ENCODE measurements at regions not wholly inside any gene's neighbourhood (a gene's known extent, or its start where the extent isn't known, plus 50 kb on each side); places are given as distances from the start of the nearest gene placed in this dataset.

GRCh38 chr20:8946036-8946940, 122.6 kb upstream of the PLCB4 start:
- no peaks in the 10 kb centered on the region for H3K9me3 ChIP-seq (ENCODE audit: insufficient read depth, low read depth, low read length)
- no peak overlapping the region for H2BK5ac ChIP-seq (ENCODE audit: low read depth, low read length, poor library complexity)
- no peak overlapping the region for H2AFZ ChIP-seq (ENCODE audit: insufficient read depth, low read length, poor library complexity)
- no CpG with 5 or more reads among the region's 6 CpGs for WGBS (ENCODE audit: extremely low coverage, insufficient coverage, insufficient read length)
- DNase-seq = no peak
- H3K14ac ChIP-seq (ENCODE audit: low read length) = no peak overlapping the region
- no peaks in the 10 kb centered on the region for H3K79me1 ChIP-seq (ENCODE audit: low read length)
- H2BK120ac ChIP-seq (ENCODE audit: insufficient read depth, low read length, poor library complexity) = no peak overlapping the region
- H4K8ac ChIP-seq (ENCODE audit: low read depth, low read length) = no peak overlapping the region
- no peak overlapping the region for H3K23ac ChIP-seq (ENCODE audit: low read length)
- H3K9ac ChIP-seq (ENCODE audit: low read length) = no peak overlapping the region
- no peak overlapping the region for H2AK5ac ChIP-seq (ENCODE audit: low read length)
- no peak overlapping the region for H3K27ac ChIP-seq (ENCODE audit: low read depth, low read length)
- H4K91ac ChIP-seq (ENCODE audit: low read depth, low read length) = no peak overlapping the region
- no peaks in the 10 kb centered on the region for H3K36me3 ChIP-seq (ENCODE audit: control insufficient read depth in 1 of 2, insufficient read depth in 2 of 2, low read length in 2 of 2)
- no peaks in the 10 kb centered on the region for H3K4me1 ChIP-seq (ENCODE audit: control insufficient read depth in 1 of 2, insufficient read depth in 2 of 2, low read length in 2 of 2)
- H4K12ac ChIP-seq (ENCODE audit: low read depth, low read length) = no peak overlapping the region
- no peak overlapping the region for H3K4ac ChIP-seq (ENCODE audit: low read depth, low read length)
- no peak overlapping the region for H2BK12ac ChIP-seq (ENCODE audit: low read length)
- no peaks in the 10 kb centered on the region for H3K79me2 ChIP-seq (ENCODE audit: control insufficient read depth, insufficient read depth, low read length, poor library complexity)
- H3K4me2 ChIP-seq (ENCODE audit: low read length) = no peak overlapping the region
- H3K27me3 ChIP-seq (ENCODE audit: insufficient read depth, low read length) = no peaks in the 10 kb centered on the region
- H3K4me3 ChIP-seq (ENCODE audit: low read depth, low read length) = no peak overlapping the region
- no peak overlapping the region for H3K18ac ChIP-seq (ENCODE audit: low read length)

GRCh38 chr20:8948442-8949020, 120.4 kb upstream of the PLCB4 start:
- H3K14ac ChIP-seq (ENCODE audit: low read length) = no peak overlapping the region
- H3K23ac ChIP-seq (ENCODE audit: low read length) = no peak overlapping the region
- H2AFZ ChIP-seq (ENCODE audit: insufficient read depth, low read length, poor library complexity) = no peak overlapping the region
- no peaks in the 10 kb centered on the region for H3K36me3 ChIP-seq (ENCODE audit: control insufficient read depth in 1 of 2, insufficient read depth in 2 of 2, low read length in 2 of 2)
- H2BK5ac ChIP-seq (ENCODE audit: low read depth, low read length, poor library complexity) = no peak overlapping the region
- H4K8ac ChIP-seq (ENCODE audit: low read depth, low read length) = no peak overlapping the region
- no peak overlapping the region for H3K4me3 ChIP-seq (ENCODE audit: low read depth, low read length)
- no peak for DNase-seq
- no peak overlapping the region for H4K91ac ChIP-seq (ENCODE audit: low read depth, low read length)
- H3K79me1 ChIP-seq (ENCODE audit: low read length) = no peaks in the 10 kb centered on the region
- H3K79me2 ChIP-seq (ENCODE audit: control insufficient read depth, insufficient read depth, low read length, poor library complexity) = no peaks in the 10 kb centered on the region
- no peak overlapping the region for H3K9ac ChIP-seq (ENCODE audit: low read length)
- no peak overlapping the region for H2BK12ac ChIP-seq (ENCODE audit: low read length)
- no peak overlapping the region for H3K4ac ChIP-seq (ENCODE audit: low read depth, low read length)
- no peaks in the 10 kb centered on the region for H3K4me1 ChIP-seq (ENCODE audit: control insufficient read depth in 1 of 2, insufficient read depth in 2 of 2, low read length in 2 of 2)
- no peak overlapping the region for H2AK5ac ChIP-seq (ENCODE audit: low read length)
- no peak overlapping the region for H2BK120ac ChIP-seq (ENCODE audit: insufficient read depth, low read length, poor library complexity)
- no peaks in the 10 kb centered on the region for H3K9me3 ChIP-seq (ENCODE audit: insufficient read depth, low read depth, low read length)
- H3K27me3 ChIP-seq (ENCODE audit: insufficient read depth, low read length) = no peaks in the 10 kb centered on the region
- no peak overlapping the region for H4K12ac ChIP-seq (ENCODE audit: low read depth, low read length)
- H3K18ac ChIP-seq (ENCODE audit: low read length) = no peak overlapping the region
- no peak overlapping the region for H3K27ac ChIP-seq (ENCODE audit: low read depth, low read length)
- no CpG with 5 or more reads among the region's 3 CpGs for WGBS (ENCODE audit: extremely low coverage, insufficient coverage, insufficient read length)
- no peak overlapping the region for H3K4me2 ChIP-seq (ENCODE audit: low read length)

- Histone ChIP-seq H2BK12ac (ENCODE audit: low read length) (no peak overlapping the region), H3K27me3 (ENCODE audit: insufficient read depth, low read length) (no peaks in the 10 kb centered on the region), H3K18ac (ENCODE audit: low read length) (no peak overlapping the region), H3K14ac (ENCODE audit: low read length) (no peak overlapping the region), H3K79me2 (ENCODE audit: control insufficient read depth, insufficient read depth, low read length, poor library complexity) (no peaks in the 10 kb centered on the region), H3K4ac (ENCODE audit: low read depth, low read length) (no peak overlapping the region), H3K36me3 (ENCODE audit: control insufficient read depth in 1 of 2, insufficient read depth in 2 of 2, low read length in 2 of 2) (no peaks in the 10 kb centered on the region), H3K4me1 (ENCODE audit: control insufficient read depth in 1 of 2, insufficient read depth in 2 of 2, low read length in 2 of 2) (no peaks in the 10 kb centered on the region), H3K23ac (ENCODE audit: low read length) (no peak overlapping the region), H2BK120ac (ENCODE audit: insufficient read depth, low read length, poor library complexity) (no peak overlapping the region), H4K12ac (ENCODE audit: low read depth, low read length) (no peak overlapping the region), H3K9ac (ENCODE audit: low read length) (peak overlapping the region; percentile 56), H3K4me3 (ENCODE audit: low read depth, low read length) (no peak overlapping the region), H4K8ac (ENCODE audit: low read depth, low read length) (no peak overlapping the region), H3K9me3 (ENCODE audit: insufficient read depth, low read depth, low read length) (no peaks in the 10 kb centered on the region), H2BK5ac (ENCODE audit: low read depth, low read length, poor library complexity) (no peak overlapping the region), H2AFZ (ENCODE audit: insufficient read depth, low read length, poor library complexity) (no peak overlapping the region), H3K79me1 (ENCODE audit: low read length) (no peaks in the 10 kb centered on the region), H4K91ac (ENCODE audit: low read depth, low read length) (no peak overlapping the region), H3K4me2 (ENCODE audit: low read length) (no peak overlapping the region), H3K27ac (ENCODE audit: low read depth, low read length) (no peak overlapping the region), H2AK5ac (ENCODE audit: low read length) (no peak overlapping the region)
- no CpG with 5 or more reads among the region's 4 CpGs for whole genome bisulfite sequencing (ENCODE audit: extremely low coverage, insufficient coverage, insufficient read length)
- no peak for DNase-seq
Measured at GRCh38 chr20:8951164-8951563, 117.7 kb upstream of the PLCB4 start.

GRCh38 chr20:8952721-8953120, 116.2 kb upstream of the PLCB4 start:
- no peak overlapping the region for H2BK5ac ChIP-seq (ENCODE audit: low read depth, low read length, poor library complexity)
- H2BK120ac ChIP-seq (ENCODE audit: insufficient read depth, low read length, poor library complexity) = no peak overlapping the region
- H3K9ac ChIP-seq (ENCODE audit: low read length) = no peak overlapping the region
- H2AK5ac ChIP-seq (ENCODE audit: low read length) = no peak overlapping the region
- no peak overlapping the region for H4K12ac ChIP-seq (ENCODE audit: low read depth, low read length)
- no peak overlapping the region for H4K8ac ChIP-seq (ENCODE audit: low read depth, low read length)
- no peak overlapping the region for H4K91ac ChIP-seq (ENCODE audit: low read depth, low read length)
- no peak overlapping the region for H3K23ac ChIP-seq (ENCODE audit: low read length)
- no peaks in the 10 kb centered on the region for H3K4me1 ChIP-seq (ENCODE audit: control insufficient read depth in 1 of 2, insufficient read depth in 2 of 2, low read length in 2 of 2)
- H3K14ac ChIP-seq (ENCODE audit: low read length) = no peak overlapping the region
- no peak for DNase-seq
- no peak overlapping the region for H2AFZ ChIP-seq (ENCODE audit: insufficient read depth, low read length, poor library complexity)
- no peak overlapping the region for H3K4ac ChIP-seq (ENCODE audit: low read depth, low read length)
- H3K9me3 ChIP-seq (ENCODE audit: insufficient read depth, low read depth, low read length) = no peaks in the 10 kb centered on the region
- no peaks in the 10 kb centered on the region for H3K79me2 ChIP-seq (ENCODE audit: control insufficient read depth, insufficient read depth, low read length, poor library complexity)
- no peak overlapping the region for H3K4me3 ChIP-seq (ENCODE audit: low read depth, low read length)
- no peaks in the 10 kb centered on the region for H3K79me1 ChIP-seq (ENCODE audit: low read length)
- WGBS (ENCODE audit: extremely low coverage, insufficient coverage, insufficient read length) = no CpG with 5 or more reads among the region's 2 CpGs
- H3K36me3 ChIP-seq (ENCODE audit: control insufficient read depth in 1 of 2, insufficient read depth in 2 of 2, low read length in 2 of 2) = no peaks in the 10 kb centered on the region
- no peak overlapping the region for H2BK12ac ChIP-seq (ENCODE audit: low read length)
- no peaks in the 10 kb centered on the region for H3K27me3 ChIP-seq (ENCODE audit: insufficient read depth, low read length)
- H3K4me2 ChIP-seq (ENCODE audit: low read length) = no peak overlapping the region
- H3K18ac ChIP-seq (ENCODE audit: low read length) = no peak overlapping the region
- no peak overlapping the region for H3K27ac ChIP-seq (ENCODE audit: low read depth, low read length)

Measured in trophoblast cell (in vitro differentiated cells and primary cell).